GM19395 (cell line): ENCODE measurements at regions not wholly inside any gene's neighbourhood (a gene's known extent, or its start where the extent isn't known, plus 50 kb on each side); places are given as distances from the start of the nearest gene placed in this dataset.
"Not testable (repeated sequence)": the region's sequence is repeated elsewhere in the genome, so short reads cannot be mapped to it uniquely, and the experiment has no call there.

Experiments used
- ATAC-seq: cut with Tn5 transposase; IDR thresholded peaks from one replicate; pipeline ENCODE4 v1.9.1; 2021; ENCODE audit warnings: mild to moderate bottlenecking, moderate library complexity; ENCODE audit not compliant: unreplicated experiment

- ATAC-seq, result no peak
These were observed 702.9 kb downstream of the TENT5A start for GRCh38 chr6:81049425-81050042.

- no peak for ATAC-seq
These were observed 721.1 kb downstream of the TENT5A start for GRCh38 chr6:81031416-81031815.

- ATAC-seq, result no peak
These were observed 726.4 kb downstream of the TENT5A start for GRCh38 chr6:81026041-81026553.

GRCh38 chr6:81023709-81024108 is 728.8 kb downstream of the TENT5A start:
- ATAC-seq, result no peak

- no peak for ATAC-seq
These were observed 729.4 kb downstream of the TENT5A start for GRCh38 chr6:81023007-81023582.

GRCh38 chr6:81017586-81017985 is 734.9 kb downstream of the TENT5A start:
- not testable (repeated sequence) for ATAC-seq

- no peak for ATAC-seq
These were observed 748.6 kb downstream of the TENT5A start for GRCh38 chr6:81003894-81004293.

GRCh38 chr6:81003156-81003555 is 749.3 kb downstream of the TENT5A start:
- ATAC-seq, result no peak

- no peak for ATAC-seq
These were observed 750.4 kb downstream of the TENT5A start for GRCh38 chr6:81002126-81002525.

GRCh38 chr6:80991316-80991715 is 761.2 kb downstream of the TENT5A start:
- ATAC-seq, result no peak

- ATAC-seq, result no peak
These were observed 763.6 kb downstream of the TENT5A start for GRCh38 chr6:80988892-80989291.

GRCh38 chr6:80988286-80988685 is 764.2 kb downstream of the TENT5A start:
- ATAC-seq, result no peak

GRCh38 chr6:80981226-80981625 is 771.3 kb downstream of the TENT5A start:
- not testable (repeated sequence) for ATAC-seq

- no peak for ATAC-seq
These were observed 776.1 kb downstream of the TENT5A start for GRCh38 chr6:80976336-80976735.

- no peak for ATAC-seq
These were observed 777.9 kb downstream of the TENT5A start for GRCh38 chr6:80974579-80974978.

- no peak for ATAC-seq
These were observed 783.0 kb downstream of the TENT5A start for GRCh38 chr6:80969439-80969838.

GRCh38 chr6:80967609-80968008 is 784.9 kb downstream of the TENT5A start:
- ATAC-seq, result no peak

GRCh38 chr6:80962382-80962781 is 790.1 kb downstream of the TENT5A start:
- ATAC-seq, result no peak

- ATAC-seq, result no peak
These were observed 791.3 kb downstream of the TENT5A start for GRCh38 chr6:80961166-80961565.

GRCh38 chr6:80959034-80959433 is 793.4 kb downstream of the TENT5A start:
- no peak for ATAC-seq

- ATAC-seq, result no peak
These were observed 795.6 kb downstream of the TENT5A start for GRCh38 chr6:80956898-80957297.

- not testable (repeated sequence) for ATAC-seq
These were observed 800.0 kb downstream of the TENT5A start for GRCh38 chr6:80952479-80952878.

GRCh38 chr6:80946402-80946801 is 806.1 kb downstream of the TENT5A start:
- no peak for ATAC-seq
